Epithelial cell of esophagus (primary cell): ENCODE measurements at regions not wholly inside any gene's neighbourhood (a gene's known extent, or its start where the extent isn't known, plus 50 kb on each side); places are given as distances from the start of the nearest gene placed in this dataset.

Source experiments
- DNase-seq: peaks from one replicate; pipeline ENCODE4 v3.0.0; 2010; ENCODE audit warnings: low read depth
- H3K4me3 ChIP-seq: 2 replicates; pipeline ENCODE4 v1.5.1; 2011; ENCODE audit warnings: mild to moderate bottlenecking, low read length, control low read depth
- CTCF ChIP-seq: IDR thresholded peaks from 2 replicates; pipeline ENCODE4 v1.5.1; 2011; ENCODE audit warnings: low read depth, mild to moderate bottlenecking, low read length, control low read depth, inconsistent platforms; ENCODE audit not compliant: insufficient read depth; ENCODE audit errors: missing control alignments

DNA sequence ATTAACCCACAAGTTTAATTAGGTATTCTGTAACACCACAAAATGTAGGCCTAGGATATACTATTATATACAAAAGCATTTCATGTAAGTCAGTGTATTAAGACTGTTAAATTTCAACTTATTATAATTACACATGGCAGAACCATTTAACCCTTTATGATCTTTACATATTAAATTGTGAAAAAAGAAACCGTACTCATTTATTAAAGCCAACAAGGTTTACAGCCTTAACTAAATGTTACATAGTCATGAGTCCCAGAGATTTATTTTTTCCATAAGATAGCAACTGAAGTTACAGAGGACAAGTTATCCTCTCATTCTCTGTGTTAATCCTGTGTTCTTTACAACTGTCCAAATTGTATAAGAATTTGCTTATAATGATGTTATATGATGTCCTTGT is 615.8 kb upstream of the AGTR1 start:
- no peak overlapping the region for H3K4me3 ChIP-seq
- DNase-seq, result no peak
- no peak for TF ChIP-seq CTCF

- no peak for DNase-seq
- TF ChIP-seq CTCF, result no peak
- H3K4me3 ChIP-seq, result no peak overlapping the region
These were observed 615.0 kb upstream of the AGTR1 start for GRCh38 chr3:148082506-148083280.

GRCh38 chr3:148083526-148084182 is 614.0 kb upstream of the AGTR1 start:
- no peak overlapping the region for H3K4me3 ChIP-seq
- DNase-seq, result no peak
- no peak for TF ChIP-seq CTCF

DNA sequence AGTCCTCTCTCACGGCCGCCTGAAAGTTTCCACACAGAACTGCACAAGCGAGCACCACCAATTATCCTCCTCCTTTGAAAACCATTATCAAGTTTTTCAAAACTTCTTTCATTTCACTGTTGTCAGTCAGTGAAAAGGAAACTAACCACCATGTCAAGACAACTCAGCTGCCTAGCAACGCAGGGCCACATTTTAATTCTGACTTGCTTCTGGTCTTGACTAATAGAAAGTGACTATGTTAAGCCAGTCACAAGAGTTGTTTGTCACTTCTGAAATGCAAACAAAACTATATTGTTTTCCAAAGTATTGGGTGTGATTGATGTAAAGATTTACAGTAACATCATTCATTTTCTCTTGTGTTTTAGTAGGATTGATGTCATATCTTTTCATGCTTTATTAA is 612.8 kb upstream of the AGTR1 start:
- no peak for TF ChIP-seq CTCF
- H3K4me3 ChIP-seq, result no peak overlapping the region
- DNase-seq, result no peak

DNA sequence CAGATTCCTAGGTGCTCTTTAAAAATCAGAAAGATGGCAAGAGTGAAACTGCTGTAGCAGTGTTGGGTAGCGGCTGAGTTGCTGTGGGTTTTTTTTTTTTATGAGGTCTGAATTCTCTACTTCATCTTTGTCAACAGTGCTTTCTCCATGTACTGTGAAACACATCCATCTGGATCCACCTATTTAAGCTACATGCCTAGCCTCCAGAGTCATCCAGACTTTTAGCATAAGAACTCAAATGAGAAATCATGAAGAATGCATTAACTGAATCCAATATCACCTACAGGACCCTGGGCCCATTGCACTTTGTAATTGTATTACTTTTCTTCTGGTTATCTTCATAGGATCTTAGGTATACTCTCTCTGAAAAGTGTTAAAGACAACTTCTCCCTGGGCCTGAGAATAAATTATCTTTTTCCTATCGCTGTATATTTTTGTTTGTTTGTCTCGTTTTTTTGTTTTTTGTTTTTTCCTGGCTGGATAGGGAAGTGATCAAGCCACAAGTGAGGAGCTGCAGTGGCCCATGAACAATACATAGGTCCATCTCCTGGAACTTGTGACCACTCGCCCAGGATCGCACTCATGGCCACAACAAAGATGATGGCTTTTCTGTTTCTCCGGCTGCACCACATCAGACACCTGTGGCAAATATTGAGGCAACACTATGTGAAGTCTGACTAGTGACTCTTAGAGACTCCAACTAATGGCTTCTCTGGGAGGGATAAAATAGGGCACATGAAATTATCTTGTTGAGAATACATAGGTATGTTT is 609.9 kb upstream of the AGTR1 start:
- TF ChIP-seq CTCF, result no peak
- no peak overlapping the region for H3K4me3 ChIP-seq
- DNase-seq, result no peak

GRCh38 chr3:148089171-148089570 is 608.5 kb upstream of the AGTR1 start:
- DNase-seq, result no peak
- no peak overlapping the region for H3K4me3 ChIP-seq
- TF ChIP-seq CTCF, result no peak
